ENCODE measurements at regions not wholly inside any gene's neighbourhood (a gene's known extent, or its start where the extent isn't known, plus 50 kb on each side); places are given as distances from the start of the nearest gene placed in this dataset.
"Not testable (repeated sequence)": the region's sequence is repeated elsewhere in the genome, so short reads cannot be mapped to it uniquely, and the experiment has no call there.

- DNase-seq, result no peak
Observed at GRCh38 chr12:92253301-92253700, 107.7 kb upstream of the BTG1 start.

DNA sequence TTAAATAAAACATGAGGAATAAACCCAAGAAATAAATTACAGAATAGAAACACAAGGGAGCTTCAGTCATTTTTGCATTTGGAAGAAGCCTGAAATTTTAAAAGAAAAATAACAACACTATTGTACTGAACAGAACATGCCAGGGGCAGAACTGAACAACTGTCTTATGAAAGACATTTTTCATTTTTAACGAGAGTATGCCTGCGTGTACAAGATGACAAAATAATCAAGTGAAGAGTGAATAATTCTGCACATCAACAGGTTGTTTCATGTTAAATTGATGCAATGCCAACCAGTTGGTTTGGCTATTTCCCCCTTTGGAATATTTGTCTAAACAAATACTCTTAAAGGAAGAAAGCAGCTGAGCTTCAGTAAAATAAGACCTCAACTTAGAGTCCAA, 103.3 kb upstream of the BTG1 start:
- DNase-seq, result no peak

GRCh38 chr12:92244036-92244435, 98.4 kb upstream of the BTG1 start:
- no peak for DNase-seq

DNA sequence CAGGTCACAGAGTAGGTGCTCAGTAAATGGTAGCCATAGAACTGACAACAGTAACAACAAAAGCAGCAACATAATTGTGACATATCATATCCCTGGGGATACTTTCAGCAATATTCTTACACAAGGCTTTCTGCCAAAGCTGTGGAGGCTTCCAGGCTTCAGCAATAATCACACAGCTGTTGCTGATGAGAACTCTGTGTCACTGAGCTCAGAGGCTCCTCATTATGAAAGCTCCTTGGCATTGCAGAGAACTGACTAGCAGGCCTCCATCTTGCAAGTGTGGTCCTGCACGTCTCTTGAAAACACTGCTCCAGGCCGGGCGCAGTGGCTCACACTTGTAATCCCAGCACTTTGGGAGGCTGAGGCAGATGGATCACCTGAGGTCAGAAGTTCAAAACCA, 97.3 kb upstream of the BTG1 start:
- DNase-seq, result no peak

DNA sequence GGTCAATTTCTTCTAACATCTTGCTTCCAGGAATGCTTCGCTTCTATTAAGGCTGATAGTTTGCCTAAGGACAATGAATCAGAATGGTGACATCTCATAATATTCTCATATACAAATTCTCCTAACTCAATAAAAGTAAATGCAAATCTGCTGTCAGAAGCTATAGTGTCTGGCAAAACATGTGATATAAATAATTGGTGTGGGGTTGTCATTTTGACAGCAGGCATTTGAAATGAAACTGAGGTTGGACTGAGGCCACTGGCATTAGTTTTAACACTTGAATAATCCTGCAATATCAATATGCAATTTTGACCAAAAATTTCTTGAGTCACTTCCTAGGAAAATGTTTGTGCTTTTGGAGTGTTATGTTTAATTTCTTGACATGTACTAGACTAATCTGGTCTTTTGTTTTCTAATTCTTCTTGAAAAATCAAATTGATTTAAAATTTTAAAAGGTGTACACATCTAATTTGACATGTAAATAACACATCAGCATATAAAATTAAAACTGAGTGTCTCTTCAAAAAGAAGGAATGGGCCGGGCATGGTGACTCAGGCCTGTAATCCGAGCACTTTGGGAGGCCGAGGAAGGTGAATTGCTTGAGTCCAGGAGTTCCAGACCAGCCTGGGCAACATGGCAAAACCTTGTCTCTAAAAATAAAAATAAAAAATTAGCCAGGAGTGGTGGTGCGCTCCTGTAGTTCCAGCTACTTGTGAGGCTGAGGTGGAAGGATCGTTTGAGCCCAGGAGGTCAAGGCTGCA, 92.3 kb upstream of the BTG1 start:
- no peak for DNase-seq

- no peak for DNase-seq
Observed at GRCh38 chr12:92237262-92237661, 91.6 kb upstream of the BTG1 start.

- no peak for DNase-seq
Observed at GRCh38 chr12:92235703-92236472, 90.2 kb upstream of the BTG1 start.

DNA sequence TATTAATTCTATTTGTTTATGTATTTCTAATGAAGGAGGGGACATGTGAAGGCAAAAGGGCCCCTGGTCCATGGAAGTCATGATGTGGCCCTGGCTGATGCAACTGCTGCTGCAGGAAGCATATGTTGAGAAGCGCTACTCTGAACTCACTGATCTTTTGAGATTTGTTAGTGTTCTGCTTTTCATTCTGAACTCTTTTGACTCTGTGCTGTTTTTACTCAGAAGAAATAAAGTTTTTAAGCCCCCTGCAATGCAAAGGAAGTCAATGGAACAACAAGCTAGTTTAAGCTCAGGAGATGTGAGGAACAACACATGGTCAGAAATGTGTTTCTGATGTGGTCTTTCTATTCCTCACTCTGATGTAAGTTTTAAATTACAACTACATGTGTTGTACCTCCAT, 88.9 kb upstream of the BTG1 start:
- DNase-seq, result no peak

DNA sequence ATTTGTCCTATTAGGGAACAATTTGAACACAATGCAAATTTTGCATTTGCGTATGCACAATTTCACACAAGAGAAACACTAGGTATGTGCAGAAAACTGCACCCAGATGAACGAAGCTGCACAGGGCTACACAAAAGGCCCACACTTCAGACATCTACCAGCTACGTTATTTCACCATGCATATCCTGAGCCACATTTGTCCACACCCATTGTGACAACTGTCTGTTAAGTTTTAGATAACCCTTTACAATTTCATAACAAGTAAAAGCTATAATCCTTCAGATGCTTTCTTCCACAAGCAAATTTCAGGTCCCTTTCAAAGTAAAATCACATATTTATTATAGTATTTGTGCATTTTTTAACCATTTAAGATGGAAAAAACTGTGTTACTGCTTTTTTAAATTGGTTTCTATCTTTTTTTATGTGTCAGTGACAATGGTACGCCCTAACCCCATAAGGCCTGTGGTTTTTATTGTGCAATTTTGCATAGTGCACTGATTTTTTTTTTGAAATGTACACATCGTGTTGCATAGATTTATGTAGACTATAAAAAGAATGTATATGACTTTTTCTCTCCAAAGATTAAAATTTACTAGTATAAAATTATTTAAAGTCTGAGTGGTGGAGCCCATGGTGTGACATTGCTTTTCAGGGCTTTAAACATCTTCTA, 87.8 kb upstream of the BTG1 start:
- DNase-seq, result no peak

DNA sequence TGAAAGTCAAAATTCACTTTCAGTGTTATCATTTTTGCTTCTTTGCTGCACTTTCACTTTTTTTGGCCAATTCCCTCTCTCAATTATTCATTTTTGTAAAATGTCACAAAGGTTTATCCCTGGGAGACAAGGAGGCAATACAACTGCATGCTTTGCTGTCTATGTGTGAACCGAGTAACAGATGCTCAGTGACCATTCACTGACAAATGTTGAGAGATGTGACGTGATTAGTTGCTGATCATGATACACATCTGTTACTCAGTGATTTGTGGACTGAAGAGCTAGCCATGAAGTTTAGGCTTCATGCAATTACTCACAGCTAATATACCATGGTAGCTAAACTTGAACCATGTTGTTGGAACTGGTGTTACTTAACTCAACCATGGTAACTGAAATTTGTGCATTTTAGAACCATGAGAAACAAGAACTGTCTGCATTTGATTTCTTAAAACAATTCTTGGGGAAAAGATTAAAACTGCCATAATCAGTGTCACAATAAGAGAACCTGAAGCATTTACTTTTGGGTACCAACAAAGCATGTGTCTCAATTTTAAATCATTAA, 86.8 kb upstream of the BTG1 start:
- DNase-seq, result not testable (repeated sequence)

DNA sequence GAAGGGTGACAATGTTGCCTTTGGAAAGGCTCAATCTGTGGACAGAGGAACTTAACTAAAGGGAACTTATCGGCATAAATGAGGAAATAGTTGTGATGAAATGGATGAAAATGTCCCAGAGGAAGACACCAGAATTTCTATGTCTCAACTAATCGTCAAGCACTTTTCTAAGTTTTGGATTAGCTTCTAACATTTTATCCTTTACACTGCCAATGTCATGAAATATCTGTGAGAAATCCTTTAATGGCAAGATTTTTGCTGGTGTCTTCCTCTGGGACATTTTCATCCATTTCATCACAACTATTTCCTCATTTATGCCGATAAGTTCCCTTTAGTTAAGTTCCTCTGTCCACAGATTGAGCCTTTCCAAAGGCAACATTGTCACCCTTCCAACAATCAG, 86.3 kb upstream of the BTG1 start:
- DNase-seq, result not testable (repeated sequence)

DNA sequence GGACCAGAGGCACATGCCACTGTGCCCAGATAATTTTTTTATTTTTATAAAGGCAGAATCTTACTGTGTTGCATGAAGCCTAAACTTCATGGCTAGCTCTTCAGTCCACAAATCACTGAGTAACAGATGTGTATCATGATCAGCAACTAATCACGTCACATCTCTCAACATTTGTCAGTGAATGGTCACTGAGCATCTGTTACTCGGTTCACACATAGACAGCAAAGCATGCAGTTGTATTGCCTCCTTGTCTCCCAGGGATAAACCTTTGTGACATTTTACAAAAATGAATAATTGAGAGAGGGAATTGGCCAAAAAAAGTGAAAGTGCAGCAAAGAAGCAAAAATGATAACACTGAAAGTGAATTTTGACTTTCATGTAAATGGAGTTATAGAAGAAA, 85.9 kb upstream of the BTG1 start:
- not testable (repeated sequence) for DNase-seq

DNA sequence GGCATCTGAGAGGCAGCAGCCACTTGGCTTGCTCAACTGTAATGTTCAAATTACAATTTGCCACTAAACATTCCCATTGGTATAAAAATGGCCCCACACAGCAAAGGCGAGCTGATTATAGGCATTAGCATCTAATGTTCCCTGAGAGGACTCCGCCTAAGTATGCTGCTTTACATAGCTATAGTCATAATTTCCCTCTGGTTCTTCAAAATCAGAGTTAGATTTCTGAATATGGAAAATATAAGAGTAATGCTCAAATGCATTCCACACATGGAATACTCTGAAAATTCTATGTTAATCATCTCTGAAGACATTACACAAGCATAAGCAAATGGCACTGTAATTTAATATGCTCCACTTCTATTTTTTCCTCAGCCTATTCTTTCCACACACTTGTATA, 83.7 kb upstream of the BTG1 start:
- no peak for DNase-seq

DNA sequence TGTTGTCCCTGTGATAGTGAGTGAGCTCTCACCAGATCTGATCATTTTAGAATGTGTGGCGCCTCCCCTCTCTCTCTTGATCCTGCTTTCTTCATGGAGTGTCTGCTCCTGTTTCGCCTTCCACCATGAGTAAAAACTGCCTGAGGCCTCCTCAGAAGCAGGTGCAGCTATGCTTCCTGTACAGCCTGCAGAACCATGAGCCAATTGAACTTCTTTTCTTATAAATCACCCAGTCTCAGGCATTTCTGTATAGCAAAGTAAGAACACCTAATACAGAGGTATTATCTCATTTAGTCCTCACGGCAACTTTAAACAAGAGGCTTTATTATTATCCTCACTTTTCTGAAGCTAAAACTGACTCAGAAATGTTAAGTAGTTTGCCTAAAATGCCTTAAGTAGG, 81.3 kb upstream of the BTG1 start:
- DNase-seq, result no peak

GRCh38 chr12:92226071-92226661, 80.5 kb upstream of the BTG1 start:
- no peak for DNase-seq

GRCh38 chr12:92224685-92225331, 79.2 kb upstream of the BTG1 start:
- DNase-seq, result no peak

DNA sequence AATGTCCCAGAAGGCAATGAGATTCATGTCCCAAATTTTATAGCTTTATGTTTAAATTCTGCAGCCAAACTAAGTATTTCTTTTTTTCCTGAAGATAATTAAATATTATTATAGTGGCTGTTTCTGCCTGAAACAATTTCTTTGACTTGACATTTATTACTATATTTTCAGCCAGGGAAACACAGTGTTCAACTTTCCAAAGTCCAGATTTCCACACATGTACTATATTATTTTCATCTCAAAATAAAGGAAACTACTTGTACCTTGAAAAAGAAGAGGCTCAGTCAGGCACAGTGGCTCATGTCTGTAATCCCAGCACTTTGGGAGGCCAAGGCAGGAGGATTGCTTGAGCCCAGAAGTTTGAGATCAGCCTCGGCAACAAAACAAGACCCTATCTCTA, 77.8 kb upstream of the BTG1 start:
- DNase-seq, result no peak

DNA sequence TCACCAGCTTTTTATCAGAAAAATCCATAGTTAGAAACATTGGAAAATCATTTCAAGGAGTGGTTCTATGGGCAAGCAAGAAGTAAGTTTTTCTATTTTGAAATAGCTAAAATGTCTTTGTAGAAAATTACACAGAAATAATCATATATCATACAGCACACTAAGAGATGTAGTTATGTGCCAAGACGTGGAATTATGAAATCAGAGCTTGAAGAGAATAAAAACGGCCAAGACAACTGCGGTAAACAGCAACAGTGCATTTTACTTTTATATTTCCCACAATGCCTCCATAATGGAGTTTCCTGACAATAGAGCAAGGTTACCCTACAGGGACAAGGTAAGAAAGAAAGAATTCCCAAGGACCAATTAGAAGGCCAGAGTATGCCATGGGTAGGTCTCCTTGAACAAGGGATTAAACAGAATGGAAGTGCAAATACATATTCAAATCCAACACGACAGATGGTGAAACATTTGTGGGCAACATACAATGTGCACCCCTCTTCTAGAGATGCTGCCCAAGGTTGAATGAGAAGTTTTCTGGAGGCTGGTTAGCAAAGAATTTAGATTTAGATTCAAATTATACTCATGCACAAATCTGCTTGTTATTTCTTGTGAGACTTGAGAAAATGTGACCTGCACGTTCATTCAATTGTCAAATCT, 76.1 kb upstream of the BTG1 start:
- no peak for DNase-seq

DNA sequence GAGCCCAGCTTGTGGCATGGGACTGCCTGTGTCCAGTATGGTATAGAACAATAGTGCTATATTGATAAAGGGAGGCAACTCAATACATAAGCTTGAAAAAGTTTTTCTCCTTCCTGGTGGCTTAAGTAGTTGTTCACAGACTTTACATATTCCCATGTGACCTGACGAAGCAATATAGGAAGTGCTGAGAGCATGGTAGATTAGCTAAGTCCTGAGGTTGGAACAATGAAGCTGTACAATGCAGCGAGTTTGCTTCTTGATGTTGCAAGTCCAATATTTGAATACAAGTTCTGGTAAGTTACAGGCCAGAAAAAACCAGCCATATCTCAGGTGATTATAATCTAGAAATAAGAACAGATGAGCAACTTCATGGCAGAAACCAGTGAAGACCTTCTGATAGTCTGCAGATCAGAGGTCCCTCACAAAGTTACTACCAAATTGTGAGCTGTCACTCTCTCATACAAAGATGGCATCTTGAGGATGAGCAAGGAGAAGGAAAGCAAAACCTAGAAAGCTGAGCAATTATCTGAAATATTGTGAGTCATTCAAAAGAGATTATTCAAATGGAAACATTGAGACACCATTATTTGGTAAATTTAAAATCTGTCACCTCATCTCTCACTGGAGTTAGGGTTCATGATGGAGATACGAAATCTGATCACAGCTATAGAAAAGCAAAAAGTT, 72.9 kb upstream of the BTG1 start:
- DNase-seq, result no peak

- no peak for DNase-seq
Observed at GRCh38 chr12:92216092-92216491, 70.4 kb upstream of the BTG1 start.

- no peak for DNase-seq
Observed at GRCh38 chr12:92215358-92215757, 69.7 kb upstream of the BTG1 start.

- no peak for DNase-seq
Observed at GRCh38 chr12:92213166-92213565, 67.5 kb upstream of the BTG1 start.

Measured in NCI-H1436 (cell line).